ENCODE measurements at regions not wholly inside any gene's neighbourhood (a gene's known extent, or its start where the extent isn't known, plus 50 kb on each side); places are given as distances from the start of the nearest gene placed in this dataset.
"Not testable (repeated sequence)": the region's sequence is repeated elsewhere in the genome, so short reads cannot be mapped to it uniquely, and the experiment has no call there.

GRCh38 chr10:25839683-25840082, 94.3 kb upstream of the MYO3A start:
- TF ChIP-seq ZFX (IDR thresholded peaks at IDR 0.05; ENCODE audit: borderline replicate concordance): no peak
- no peak for TF ChIP-seq CTCF (IDR thresholded peaks at IDR 0.05)
- no peak overlapping the region for H3K27ac ChIP-seq

GRCh38 chr10:25840875-25841274, 93.2 kb upstream of the MYO3A start:
- H3K27ac ChIP-seq: not testable (repeated sequence)

GRCh38 chr10:25842146-25842545, 91.9 kb upstream of the MYO3A start:
- TF ChIP-seq ZFX (IDR thresholded peaks at IDR 0.05; ENCODE audit: borderline replicate concordance) (no peak), CTCF (IDR thresholded peaks at IDR 0.05) (no peak)

GRCh38 chr10:25843551-25844170, 90.4 kb upstream of the MYO3A start:
- TF ChIP-seq ZFX (IDR thresholded peaks at IDR 0.05; ENCODE audit: borderline replicate concordance) (no peak), CTCF (IDR thresholded peaks at IDR 0.05) (no peak)
- no peak overlapping the region for H3K27ac ChIP-seq

More at GRCh38 chr10:25842146-25842545, 91.9 kb upstream of the MYO3A start:
- no peak overlapping the region for H3K27ac ChIP-seq

GRCh38 chr10:25844716-25845115, 89.3 kb upstream of the MYO3A start:
- not testable (repeated sequence) for H3K27ac ChIP-seq

GRCh38 chr10:25849268-25849667, 84.8 kb upstream of the MYO3A start:
- TF ChIP-seq CTCF (IDR thresholded peaks at IDR 0.05) (no peak), ZFX (IDR thresholded peaks at IDR 0.05; ENCODE audit: borderline replicate concordance) (no peak)
- no peak overlapping the region for H3K27ac ChIP-seq

GRCh38 chr10:25849988-25850387, 84.0 kb upstream of the MYO3A start:
- H3K27ac ChIP-seq: no peak overlapping the region
- TF ChIP-seq CTCF (IDR thresholded peaks at IDR 0.05) (no peak), ZFX (IDR thresholded peaks at IDR 0.05; ENCODE audit: borderline replicate concordance) (no peak)

- no peak overlapping the region for H3K27ac ChIP-seq
- TF ChIP-seq CTCF (IDR thresholded peaks at IDR 0.05): no peak
- TF ChIP-seq ZFX (IDR thresholded peaks at IDR 0.05; ENCODE audit: borderline replicate concordance): no peak
Observed at GRCh38 chr10:25851548-25851947, 82.5 kb upstream of the MYO3A start.

Measured in 22Rv1 (cell line).